ENCODE measurements at regions not wholly inside any gene's neighbourhood (a gene's known extent, or its start where the extent isn't known, plus 50 kb on each side); places are given as distances from the start of the nearest gene placed in this dataset.

- DNase-seq (ENCODE audit: low read depth) = no peak
Measured at GRCh38 chr7:26487780-26488515, 196.3 kb downstream of the SNX10 start.

- DNase-seq (ENCODE audit: low read depth) = no peak
Measured at GRCh38 chr7:26489391-26489790, 197.7 kb downstream of the SNX10 start.

GRCh38 chr7:26489906-26490639 is 198.4 kb downstream of the SNX10 start:
- DNase-seq (ENCODE audit: low read depth) = no peak

GRCh38 chr7:26490640-26491624 is 199.3 kb downstream of the SNX10 start:
- DNase-seq (ENCODE audit: low read depth) = no peak

- DNase-seq (ENCODE audit: low read depth) = no peak
Measured at GRCh38 chr7:26492816-26493215, 201.2 kb downstream of the SNX10 start.

- no peak for DNase-seq (ENCODE audit: low read depth)
Measured at GRCh38 chr7:26493737-26494428, 202.2 kb downstream of the SNX10 start.

- no peak for DNase-seq (ENCODE audit: low read depth)
Measured at GRCh38 chr7:26495569-26495968, 203.9 kb downstream of the SNX10 start.

- DNase-seq (ENCODE audit: low read depth) = no peak
Measured at GRCh38 chr7:26497801-26498596, 206.3 kb downstream of the SNX10 start.

GRCh38 chr7:26499315-26499897 is 207.7 kb downstream of the SNX10 start:
- DNase-seq (ENCODE audit: low read depth) = no peak

- DNase-seq (ENCODE audit: low read depth) = peak; percentile 23
Measured at GRCh38 chr7:26500749-26501352, 209.2 kb downstream of the SNX10 start.

- no peak for DNase-seq (ENCODE audit: low read depth)
Measured at GRCh38 chr7:26504411-26505120, 212.9 kb downstream of the SNX10 start.

GRCh38 chr7:26506196-26506595 is 214.5 kb downstream of the SNX10 start:
- DNase-seq (ENCODE audit: low read depth) = no peak

GRCh38 chr7:26507108-26507987 is 215.7 kb downstream of the SNX10 start:
- no peak for DNase-seq (ENCODE audit: low read depth)

GRCh38 chr7:26508481-26508880 is 216.8 kb downstream of the SNX10 start:
- DNase-seq (ENCODE audit: low read depth) = no peak

- no peak for DNase-seq (ENCODE audit: low read depth)
Measured at GRCh38 chr7:26508917-26509316, 217.3 kb downstream of the SNX10 start.

- no peak for DNase-seq (ENCODE audit: low read depth)
Measured at GRCh38 chr7:26510231-26510957, 218.7 kb downstream of the SNX10 start.

- no peak for DNase-seq (ENCODE audit: low read depth)
Measured at GRCh38 chr7:26511866-26512265, 220.2 kb downstream of the SNX10 start.

- no peak for DNase-seq (ENCODE audit: low read depth)
Measured at GRCh38 chr7:26512737-26513136, 221.1 kb downstream of the SNX10 start.
